Neural progenitor cell (in vitro differentiated cells): ENCODE measurements at regions not wholly inside any gene's neighbourhood (a gene's known extent, or its start where the extent isn't known, plus 50 kb on each side); places are given as distances from the start of the nearest gene placed in this dataset.

Experiments
- EZH2 ChIP-seq: fragments of 200-600 bp; sonication (generic); IDR thresholded peaks from 2 replicates; pipeline ENCODE4 v1.6.1; 2017; ENCODE audit warnings: antibody characterized with exemption, mild to moderate bottlenecking, moderate library complexity
- EZH2phosphoT487 ChIP-seq: fragments of 200-600 bp; sonication (generic); IDR thresholded peaks from 2 replicates; pipeline ENCODE4 v1.6.1; 2017; ENCODE audit warnings: antibody characterized with exemption
- TF ChIP-seq, protein P1 (sequence below): fragments of 200-600 bp; sonication (generic); IDR thresholded peaks from 2 replicates; pipeline ENCODE4 v1.5.1; 2017; ENCODE audit warnings: antibody characterized with exemption, mild to moderate bottlenecking

DNA sequence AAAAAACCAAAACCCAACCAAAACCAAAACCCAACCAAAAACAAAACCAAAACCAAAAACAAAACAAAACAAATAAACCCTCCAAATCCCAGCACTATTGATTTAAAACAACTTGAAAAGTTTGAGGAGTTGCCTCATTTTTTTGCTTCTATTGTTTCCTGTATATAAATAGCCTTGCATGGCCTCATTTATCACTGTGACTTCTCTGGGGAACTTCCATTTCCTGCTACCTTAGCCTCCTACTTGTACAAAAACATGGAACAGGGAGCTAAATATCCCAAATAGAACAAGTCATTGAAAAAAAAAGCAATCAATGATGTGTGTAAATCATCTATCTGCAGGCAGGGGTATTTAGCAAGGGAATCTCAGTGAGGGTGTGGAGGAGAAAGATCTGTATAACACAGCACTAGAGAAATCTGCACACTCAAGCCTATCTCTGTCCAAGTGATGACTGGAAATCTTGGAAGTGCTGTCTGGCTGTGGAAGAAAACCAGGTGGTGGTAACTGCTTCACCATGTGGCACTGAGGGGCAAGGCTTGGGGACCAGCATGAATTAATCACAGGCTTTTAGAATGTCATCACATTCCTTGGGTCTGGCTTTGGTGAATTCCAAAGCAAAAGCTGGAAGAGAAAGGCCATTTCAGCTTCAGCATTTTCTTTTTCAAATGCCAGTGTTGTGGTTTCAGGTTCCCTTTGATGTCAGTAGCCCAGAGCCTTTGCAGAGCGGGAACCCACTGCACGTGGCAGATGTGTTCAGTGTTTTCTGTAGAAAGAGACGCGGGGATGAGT is 349.5 kb upstream of the ZNF32 start:
- TF ChIP-seq, protein P1, sequence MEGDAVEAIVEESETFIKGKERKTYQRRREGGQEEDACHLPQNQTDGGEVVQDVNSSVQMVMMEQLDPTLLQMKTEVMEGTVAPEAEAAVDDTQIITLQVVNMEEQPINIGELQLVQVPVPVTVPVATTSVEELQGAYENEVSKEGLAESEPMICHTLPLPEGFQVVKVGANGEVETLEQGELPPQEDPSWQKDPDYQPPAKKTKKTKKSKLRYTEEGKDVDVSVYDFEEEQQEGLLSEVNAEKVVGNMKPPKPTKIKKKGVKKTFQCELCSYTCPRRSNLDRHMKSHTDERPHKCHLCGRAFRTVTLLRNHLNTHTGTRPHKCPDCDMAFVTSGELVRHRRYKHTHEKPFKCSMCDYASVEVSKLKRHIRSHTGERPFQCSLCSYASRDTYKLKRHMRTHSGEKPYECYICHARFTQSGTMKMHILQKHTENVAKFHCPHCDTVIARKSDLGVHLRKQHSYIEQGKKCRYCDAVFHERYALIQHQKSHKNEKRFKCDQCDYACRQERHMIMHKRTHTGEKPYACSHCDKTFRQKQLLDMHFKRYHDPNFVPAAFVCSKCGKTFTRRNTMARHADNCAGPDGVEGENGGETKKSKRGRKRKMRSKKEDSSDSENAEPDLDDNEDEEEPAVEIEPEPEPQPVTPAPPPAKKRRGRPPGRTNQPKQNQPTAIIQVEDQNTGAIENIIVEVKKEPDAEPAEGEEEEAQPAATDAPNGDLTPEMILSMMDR, result no peak
- TF ChIP-seq EZH2 (no peak), EZH2phosphoT487 (no peak)
